Urinary bladder (tissue), 3 donors: ENCODE measurements at regions not wholly inside any gene's neighbourhood (a gene's known extent, or its start where the extent isn't known, plus 50 kb on each side); places are given as distances from the start of the nearest gene placed in this dataset.
"Not testable (repeated sequence)": the region's sequence is repeated elsewhere in the genome, so short reads cannot be mapped to it uniquely, and the experiment has no call there.

Source experiments
- DNase-seq: peaks from one replicate; pipeline ENCODE4 v3.0.0-alpha.2; 2015; ENCODE audit errors: extremely low spot score
- H3K27ac ChIP-seq: one replicate; pipeline ENCODE4 v1.5.1; 2013; ENCODE audit warnings: low read depth, mild to moderate bottlenecking, moderate library complexity
- H3K36me3 ChIP-seq: one replicate; pipeline ENCODE4 v1.6.1; 2013; ENCODE audit warnings: mild to moderate bottlenecking, moderate library complexity; ENCODE audit not compliant: insufficient read depth
- H3K4me1 ChIP-seq: one replicate; pipeline ENCODE4 v1.6.1; 2013; ENCODE audit warnings: mild to moderate bottlenecking, moderate library complexity; ENCODE audit not compliant: insufficient read depth
- H3K4me3 ChIP-seq: one replicate; pipeline ENCODE4 v1.5.1; 2013; ENCODE audit warnings: low read depth, low read length
- WGBS: extraction: QIAGEN DNeasy Blood & Tissue Kit; methylation state at CpG from one replicate; pipeline ENCODE4 v1.1.7; 2013; 5-methylcytosine and 5-hydroxymethylcytosine counted together
- donor health status: healthy with polysubstance abuse.
- donor health status: healthy.

- WGBS, result 79% methylated on average over 7 of the region's 8 CpGs
- DNase-seq, H3K27ac ChIP-seq, H3K36me3 ChIP-seq, H3K4me1 ChIP-seq, H3K4me3 ChIP-seq: not testable (repeated sequence)
Measured at GRCh38 chr17:20698463-20699206, 119.1 kb downstream of the CDRT15L2 start.

DNA sequence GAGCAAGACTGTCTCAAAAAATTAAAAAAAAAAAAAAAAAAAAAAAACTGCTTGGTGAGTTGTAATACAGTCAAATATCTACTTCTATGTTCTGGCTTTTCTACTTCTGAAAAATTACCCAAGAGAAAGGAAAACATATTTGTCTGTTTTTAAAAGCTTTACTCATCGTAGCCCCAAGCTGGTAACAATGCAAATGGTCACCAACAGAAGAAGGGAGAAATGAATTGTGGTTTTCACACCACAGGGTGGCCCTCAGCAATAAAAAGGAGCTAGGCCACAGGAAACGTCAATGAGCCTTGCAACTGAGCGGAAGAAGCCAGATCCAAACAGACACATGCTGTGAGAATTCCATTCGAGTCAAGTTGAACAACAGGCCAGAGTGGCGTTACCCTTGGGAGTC is 121.0 kb downstream of the CDRT15L2 start:
- not testable (repeated sequence) for H3K4me1 ChIP-seq, H3K27ac ChIP-seq, DNase-seq, H3K4me3 ChIP-seq, H3K36me3 ChIP-seq
- WGBS, result 70% methylated on average over 3 of the region's 5 CpGs

DNA sequence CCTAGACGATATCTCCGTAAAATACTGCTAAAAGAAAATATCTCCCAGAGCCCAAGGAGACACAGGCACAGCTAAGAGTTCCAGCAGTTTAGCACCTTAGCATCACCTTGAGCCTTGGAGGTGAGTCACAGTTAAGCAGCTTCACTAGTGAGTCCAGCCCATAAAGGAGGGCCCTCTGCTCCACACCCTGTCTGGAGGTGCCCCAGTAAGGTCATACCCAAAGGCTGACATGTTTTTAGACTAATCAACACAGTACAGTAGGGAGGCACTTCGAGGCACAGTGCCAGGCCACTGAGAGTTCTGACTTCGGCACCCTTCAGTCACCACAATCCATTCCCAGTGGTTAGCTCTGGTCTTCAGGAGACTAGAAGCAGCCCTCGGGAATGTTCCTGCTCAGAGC is 121.8 kb downstream of the CDRT15L2 start:
- 85% methylated on average over 5 of the region's 5 CpGs for WGBS
- not testable (repeated sequence) for H3K36me3 ChIP-seq, H3K4me1 ChIP-seq, DNase-seq, H3K27ac ChIP-seq, H3K4me3 ChIP-seq

- WGBS, result 92% methylated on average over 4 of the region's 4 CpGs
Measured at GRCh38 chr17:20702692-20703091, 123.2 kb downstream of the CDRT15L2 start.

GRCh38 chr17:20703781-20704180 is 124.3 kb downstream of the CDRT15L2 start:
- no peak for DNase-seq
- no peaks in the 10 kb centered on the region for H3K4me1 ChIP-seq
- H3K36me3 ChIP-seq, result no peaks in the 10 kb centered on the region
- no peak overlapping the region for H3K4me3 ChIP-seq
- WGBS, result 92% methylated on average over 1 of the region's 1 CpG
- no peak overlapping the region for H3K27ac ChIP-seq

More at GRCh38 chr17:20702692-20703091, 123.2 kb downstream of the CDRT15L2 start:
- no peak for DNase-seq
- Histone ChIP-seq H3K36me3 (no peaks in the 10 kb centered on the region), H3K4me1 (no peaks in the 10 kb centered on the region), H3K4me3 (no peak overlapping the region), H3K27ac (no peak overlapping the region)

- H3K4me1 ChIP-seq, DNase-seq, H3K4me3 ChIP-seq, H3K36me3 ChIP-seq, H3K27ac ChIP-seq: not testable (repeated sequence)
- 57% methylated on average over 1 of the region's 1 CpG for WGBS
Measured at GRCh38 chr17:20705186-20705585, 125.7 kb downstream of the CDRT15L2 start.

DNA sequence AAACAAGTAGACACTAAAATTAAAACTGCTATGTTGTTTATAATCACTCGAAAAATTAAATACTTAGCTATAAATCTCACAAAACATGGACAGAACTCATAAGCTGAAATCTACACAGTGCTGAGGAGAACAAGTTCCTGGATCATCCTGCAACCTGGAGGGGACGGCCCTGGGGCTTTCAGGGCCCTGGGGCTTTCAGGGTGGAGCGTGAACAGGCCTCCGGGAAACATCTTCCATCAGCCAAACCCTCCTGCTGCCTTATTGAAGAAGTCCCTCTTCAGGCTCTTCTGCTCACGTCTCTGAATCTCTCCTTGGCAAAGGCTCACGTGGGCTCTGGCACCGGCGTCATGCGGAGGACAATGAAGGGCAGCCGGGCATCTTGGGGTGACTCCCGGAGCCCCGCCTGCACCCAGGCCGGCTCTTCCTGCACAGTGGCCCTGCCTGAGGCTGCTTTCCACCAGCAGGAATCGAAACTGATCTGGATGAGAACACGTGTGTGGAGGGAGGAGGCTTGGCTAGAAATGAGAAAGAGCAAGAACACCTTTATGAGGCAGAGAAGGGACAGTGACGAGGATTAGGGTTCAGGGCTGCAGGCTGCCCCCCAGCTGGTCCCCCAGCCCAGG is 127.3 kb downstream of the CDRT15L2 start:
- H3K4me1 ChIP-seq, result no peaks in the 10 kb centered on the region
- no peaks in the 10 kb centered on the region for H3K36me3 ChIP-seq
- DNase-seq, result no peak
- H3K4me3 ChIP-seq, result no peak overlapping the region
- H3K27ac ChIP-seq, result no peak overlapping the region
- 70% methylated on average over 16 of the region's 16 CpGs for WGBS

DNA sequence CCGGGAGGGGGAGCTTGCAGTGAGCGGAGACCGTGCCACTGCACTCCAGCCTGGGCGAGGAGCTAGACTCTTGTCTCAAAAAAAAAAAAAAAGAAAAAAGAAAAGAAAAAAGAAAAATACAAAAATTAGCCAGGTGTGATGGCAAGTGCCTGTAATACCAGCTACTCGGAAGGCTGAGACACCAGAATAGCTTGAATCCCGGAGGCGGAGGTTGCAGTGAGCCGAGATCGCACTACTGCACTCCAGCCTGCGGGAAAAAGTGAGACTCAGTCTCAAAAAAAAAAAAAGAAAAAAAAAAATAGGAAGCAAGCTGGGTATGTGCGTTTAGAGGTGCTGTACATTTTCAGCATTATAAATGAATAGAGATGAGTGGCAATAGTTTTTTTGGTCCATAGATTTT is 129.3 kb downstream of the CDRT15L2 start:
- H3K27ac ChIP-seq, H3K4me1 ChIP-seq, DNase-seq, H3K4me3 ChIP-seq, H3K36me3 ChIP-seq: not testable (repeated sequence)
- WGBS, result 76% methylated on average over 11 of the region's 11 CpGs

DNA sequence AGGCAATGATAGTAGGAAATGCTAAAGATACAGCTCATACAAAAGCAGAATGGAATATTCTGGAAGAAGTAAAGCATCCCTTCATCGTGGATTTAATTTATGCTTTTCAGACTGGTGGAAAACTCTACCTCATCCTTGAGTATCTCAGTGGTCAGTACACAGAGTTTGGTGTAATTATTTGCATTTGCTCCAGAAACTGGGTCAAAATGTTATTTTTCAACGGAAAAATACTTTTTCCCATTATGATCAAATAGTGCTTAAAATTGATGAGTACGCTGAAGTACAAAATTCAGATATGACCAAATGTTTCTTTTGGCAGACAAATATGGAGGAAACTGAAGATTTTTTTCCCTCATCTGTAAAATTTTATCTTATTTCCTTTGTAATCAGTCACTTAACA is 137.0 kb downstream of the CDRT15L2 start:
- H3K4me3 ChIP-seq, H3K36me3 ChIP-seq, H3K27ac ChIP-seq, H3K4me1 ChIP-seq, DNase-seq: not testable (repeated sequence)
- WGBS, result 83% methylated on average over 3 of the region's 3 CpGs

DNA sequence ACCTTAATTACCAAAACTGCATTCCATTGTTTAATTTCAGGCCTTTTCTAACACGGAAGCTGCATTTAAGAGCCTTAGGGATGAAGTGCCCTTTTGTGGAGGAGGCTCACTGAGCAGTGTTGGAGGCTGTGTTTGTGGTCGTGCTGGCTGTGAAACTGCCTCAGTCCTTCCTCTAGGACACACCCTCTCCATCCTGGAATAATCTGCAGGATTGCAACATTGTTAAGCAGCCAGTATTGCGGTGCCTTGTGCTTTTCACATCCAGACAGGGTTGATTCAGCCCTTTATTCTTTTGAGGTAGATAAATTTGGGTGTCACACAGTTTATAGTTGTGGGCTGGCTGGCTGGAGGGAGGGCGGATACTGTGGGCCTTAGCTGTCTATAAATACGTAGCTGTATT is 141.6 kb downstream of the CDRT15L2 start:
- WGBS, result 43% methylated on average over 5 of the region's 5 CpGs
- DNase-seq, result no peak

GRCh38 chr17:20724391-20724790 is 144.9 kb downstream of the CDRT15L2 start:
- DNase-seq, H3K4me1 ChIP-seq, H3K27ac ChIP-seq, H3K36me3 ChIP-seq, H3K4me3 ChIP-seq: not testable (repeated sequence)
- 89% methylated on average over 1 of the region's 1 CpG for WGBS

More for the DNA sequence above, 141.6 kb downstream of the CDRT15L2 start:
- Histone ChIP-seq H3K27ac (no peak overlapping the region), H3K4me1 (no peaks in the 10 kb centered on the region), H3K36me3 (no peaks in the 10 kb centered on the region), H3K4me3 (no peak overlapping the region)

- H3K4me1 ChIP-seq, H3K27ac ChIP-seq, H3K36me3 ChIP-seq, DNase-seq, H3K4me3 ChIP-seq: not testable (repeated sequence)
- WGBS, result 75% methylated on average over 7 of the region's 7 CpGs
Measured at GRCh38 chr17:20727201-20727600, 147.7 kb downstream of the CDRT15L2 start.

GRCh38 chr17:20728181-20728580 is 148.7 kb downstream of the CDRT15L2 start:
- Histone ChIP-seq H3K27ac (no peak overlapping the region), H3K4me1 (no peaks in the 10 kb centered on the region), H3K4me3 (no peak overlapping the region), H3K36me3 (no peaks in the 10 kb centered on the region)
- WGBS, result 70% methylated on average over 1 of the region's 1 CpG
- DNase-seq, result no peak

DNA sequence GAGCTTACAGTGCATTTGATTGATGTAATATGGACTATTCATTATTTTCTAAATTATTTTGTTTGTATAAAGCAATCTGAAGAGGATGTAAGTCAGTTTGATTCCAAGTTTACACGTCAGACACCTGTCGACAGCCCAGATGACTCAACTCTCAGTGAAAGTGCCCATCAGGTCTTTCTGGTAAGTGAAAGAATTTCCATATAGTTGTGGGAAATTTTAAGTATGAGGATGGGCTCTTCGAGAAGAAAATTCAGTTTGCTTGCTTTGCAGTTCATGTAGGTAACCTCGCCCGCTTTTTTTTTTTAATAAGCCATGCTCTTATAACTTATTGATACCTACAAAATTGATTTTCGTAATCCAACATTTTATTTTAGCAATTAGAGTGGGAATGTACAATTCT is 151.6 kb downstream of the CDRT15L2 start:
- not testable (repeated sequence) for DNase-seq, H3K27ac ChIP-seq, H3K4me1 ChIP-seq, H3K4me3 ChIP-seq, H3K36me3 ChIP-seq
- WGBS, result 85% methylated on average over 6 of the region's 6 CpGs
